ENCODE measurements at regions not wholly inside any gene's neighbourhood (a gene's known extent, or its start where the extent isn't known, plus 50 kb on each side); places are given as distances from the start of the nearest gene placed in this dataset.

DNA sequence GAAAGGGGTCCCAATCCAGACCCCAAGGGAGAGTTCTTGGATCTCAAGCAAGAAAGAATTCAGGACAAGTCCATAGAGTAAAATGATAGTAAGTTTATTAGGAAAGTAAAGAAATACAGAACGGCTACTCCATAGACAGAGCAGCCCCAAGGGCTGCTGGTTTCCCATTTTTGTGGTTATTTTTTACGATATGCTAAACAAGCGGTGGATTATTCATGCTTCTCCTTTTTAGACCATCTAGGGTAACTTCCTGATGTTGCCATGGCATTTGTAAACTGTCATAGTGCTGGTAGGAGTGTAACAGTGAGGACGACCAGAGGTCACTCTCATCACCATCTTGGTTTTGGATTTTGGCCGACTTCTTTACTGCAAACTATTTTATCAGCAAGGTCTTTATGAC is 1033.4 kb downstream of the SORCS3 start:
- Histone ChIP-seq H3K27me3 (ENCODE audit: control insufficient read depth in 1 of 2, insufficient read depth in 2 of 2, low read length in 2 of 2) (no peaks in the 10 kb centered on the region), H3K4me3 (ENCODE audit: low read length) (no peak overlapping the region), H3K4me1 (ENCODE audit: insufficient read depth, low read length) (no peaks in the 10 kb centered on the region), H3K27ac (ENCODE audit: low read depth in 1 of 2, low read length in 2 of 2) (no peak overlapping the region), H3K36me3 (ENCODE audit: insufficient read depth, low read length) (no peaks in the 10 kb centered on the region), H3K9me3 (ENCODE audit: control insufficient read depth in 1 of 2, insufficient read depth in 1 of 2, low read length in 2 of 2) (peaks cover 7 to 10% of the 10 kb centered on the region in 2 experiments)
- no peak overlapping the region for H3K27ac Mint-ChIP-seq
- ATAC-seq (ENCODE audit: poor library complexity) (no peak), DNase-seq (no peak)
- H3K27me3 Mint-ChIP-seq, result no peaks in the 10 kb centered on the region
- intact Hi-C loops (cut with DNase I, micrococcal nuclease), result no loop called here
- no peak overlapping the region for H3K4me3 Mint-ChIP-seq
- TF ChIP-seq, protein P1, sequence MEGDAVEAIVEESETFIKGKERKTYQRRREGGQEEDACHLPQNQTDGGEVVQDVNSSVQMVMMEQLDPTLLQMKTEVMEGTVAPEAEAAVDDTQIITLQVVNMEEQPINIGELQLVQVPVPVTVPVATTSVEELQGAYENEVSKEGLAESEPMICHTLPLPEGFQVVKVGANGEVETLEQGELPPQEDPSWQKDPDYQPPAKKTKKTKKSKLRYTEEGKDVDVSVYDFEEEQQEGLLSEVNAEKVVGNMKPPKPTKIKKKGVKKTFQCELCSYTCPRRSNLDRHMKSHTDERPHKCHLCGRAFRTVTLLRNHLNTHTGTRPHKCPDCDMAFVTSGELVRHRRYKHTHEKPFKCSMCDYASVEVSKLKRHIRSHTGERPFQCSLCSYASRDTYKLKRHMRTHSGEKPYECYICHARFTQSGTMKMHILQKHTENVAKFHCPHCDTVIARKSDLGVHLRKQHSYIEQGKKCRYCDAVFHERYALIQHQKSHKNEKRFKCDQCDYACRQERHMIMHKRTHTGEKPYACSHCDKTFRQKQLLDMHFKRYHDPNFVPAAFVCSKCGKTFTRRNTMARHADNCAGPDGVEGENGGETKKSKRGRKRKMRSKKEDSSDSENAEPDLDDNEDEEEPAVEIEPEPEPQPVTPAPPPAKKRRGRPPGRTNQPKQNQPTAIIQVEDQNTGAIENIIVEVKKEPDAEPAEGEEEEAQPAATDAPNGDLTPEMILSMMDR (IDR thresholded peaks at IDR 0.05), result no peak
- ChIA-PET CTCF (no interaction called here), POLR2A (no interaction called here)
- peaks cover 9% of the 10 kb centered on the region for H3K9me3 Mint-ChIP-seq
- H3K36me3 Mint-ChIP-seq (ENCODE audit: low read depth), result no peaks in the 10 kb centered on the region
- no peaks in the 10 kb centered on the region for H3K4me1 Mint-ChIP-seq (ENCODE audit: low read depth)

DNA sequence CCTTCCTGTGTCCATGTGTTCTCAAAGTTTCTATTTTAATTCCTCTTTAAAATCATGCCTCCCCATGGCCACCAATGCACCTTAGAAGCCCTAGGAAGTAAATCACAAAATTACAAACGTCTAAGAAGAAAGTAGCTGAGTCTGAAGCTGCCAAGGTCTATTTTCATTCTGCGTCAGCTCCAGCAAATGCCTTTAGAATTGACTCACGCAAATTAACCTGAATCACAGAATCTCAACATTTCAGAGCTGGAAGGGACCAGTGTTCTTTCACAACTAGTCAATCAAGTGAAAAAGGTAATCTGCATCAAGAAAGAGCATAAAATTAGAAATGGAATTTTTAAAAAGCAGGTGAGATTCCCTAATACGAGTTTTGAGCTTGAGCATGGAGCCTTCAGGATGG is 1017.6 kb downstream of the SORCS3 start:
- Histone ChIP-seq H3K4me1 (ENCODE audit: insufficient read depth, low read length) (no peaks in the 10 kb centered on the region), H3K36me3 (ENCODE audit: insufficient read depth, low read length) (no peaks in the 10 kb centered on the region), H3K27ac (ENCODE audit: low read depth in 1 of 2, low read length in 2 of 2) (no peak overlapping the region), H3K9me3 (ENCODE audit: control insufficient read depth in 1 of 2, insufficient read depth in 1 of 2, low read length in 2 of 2) (peaks cover 0 to 7% of the 10 kb centered on the region in 2 experiments), H3K4me3 (ENCODE audit: low read length) (no peak overlapping the region), H3K27me3 (ENCODE audit: control insufficient read depth in 1 of 2, insufficient read depth in 2 of 2, low read length in 2 of 2) (no peaks in the 10 kb centered on the region)
- ATAC-seq (ENCODE audit: poor library complexity) (no peak), DNase-seq (no peak)
- H3K9me3 Mint-ChIP-seq, result peaks cover 2% of the 10 kb centered on the region
- ChIA-PET POLR2A (no interaction called here), CTCF (no interaction called here)
- intact Hi-C loops (cut with DNase I, micrococcal nuclease), result no loop called here
- no peak overlapping the region for H3K27ac Mint-ChIP-seq
- no peaks in the 10 kb centered on the region for H3K27me3 Mint-ChIP-seq
- no peak overlapping the region for H3K4me3 Mint-ChIP-seq
- H3K4me1 Mint-ChIP-seq (ENCODE audit: low read depth), result no peaks in the 10 kb centered on the region
- TF ChIP-seq, protein P1 (IDR thresholded peaks at IDR 0.05), result no peak
- no peaks in the 10 kb centered on the region for H3K36me3 Mint-ChIP-seq (ENCODE audit: low read depth)

DNA sequence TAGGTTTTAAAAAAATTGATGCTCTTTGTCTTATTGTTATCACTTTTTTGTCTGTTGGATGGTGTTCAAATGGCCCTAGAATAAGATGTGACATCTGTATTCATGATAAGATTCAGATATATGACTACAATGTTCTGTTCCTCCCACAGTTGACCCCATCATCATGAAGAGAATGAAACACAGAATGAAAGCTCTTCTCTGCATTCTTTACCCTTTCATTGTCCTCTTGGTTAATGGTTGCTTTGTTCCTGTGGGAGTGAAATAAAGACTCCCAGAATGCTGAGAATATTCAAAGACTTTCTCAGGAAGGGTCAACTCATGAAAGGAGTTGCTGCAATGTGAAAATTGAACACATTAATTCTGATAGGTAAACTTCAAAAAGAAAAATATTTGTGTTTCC is 1015.8 kb downstream of the SORCS3 start:
- H3K4me3 ChIP-seq (ENCODE audit: low read length), result no peak overlapping the region
- DNase-seq, result no peak
- H3K9me3 ChIP-seq (ENCODE audit: control insufficient read depth in 1 of 2, insufficient read depth in 1 of 2, low read length in 2 of 2), result peaks cover 0 to 3% of the 10 kb centered on the region in 2 experiments
- Mint-ChIP-seq H3K9me3 (peaks cover 2% of the 10 kb centered on the region), H3K27me3 (no peaks in the 10 kb centered on the region), H3K4me3 (no peak overlapping the region), H3K27ac (no peak overlapping the region), H3K4me1 (ENCODE audit: low read depth) (no peaks in the 10 kb centered on the region), H3K36me3 (ENCODE audit: low read depth) (no peaks in the 10 kb centered on the region)
- ChIA-PET CTCF (no interaction called here), POLR2A (no interaction called here)
- no peak for ATAC-seq (ENCODE audit: poor library complexity)
- H3K27me3 ChIP-seq (ENCODE audit: control insufficient read depth in 1 of 2, insufficient read depth in 2 of 2, low read length in 2 of 2), result no peaks in the 10 kb centered on the region
- H3K36me3 ChIP-seq (ENCODE audit: insufficient read depth, low read length), result no peaks in the 10 kb centered on the region
- no peaks in the 10 kb centered on the region for H3K4me1 ChIP-seq (ENCODE audit: insufficient read depth, low read length)
- TF ChIP-seq, protein P1 (IDR thresholded peaks at IDR 0.05), result no peak
- intact Hi-C loops (cut with DNase I, micrococcal nuclease), result no loop called here
- no peak overlapping the region for H3K27ac ChIP-seq (ENCODE audit: low read depth in 1 of 2, low read length in 2 of 2)
